ENCODE measurements at regions not wholly inside any gene's neighbourhood (a gene's known extent, or its start where the extent isn't known, plus 50 kb on each side); places are given as distances from the start of the nearest gene placed in this dataset.
A peak's percentile ranks its signal among the peaks of the same experiment; 100 is the strongest.

DNA sequence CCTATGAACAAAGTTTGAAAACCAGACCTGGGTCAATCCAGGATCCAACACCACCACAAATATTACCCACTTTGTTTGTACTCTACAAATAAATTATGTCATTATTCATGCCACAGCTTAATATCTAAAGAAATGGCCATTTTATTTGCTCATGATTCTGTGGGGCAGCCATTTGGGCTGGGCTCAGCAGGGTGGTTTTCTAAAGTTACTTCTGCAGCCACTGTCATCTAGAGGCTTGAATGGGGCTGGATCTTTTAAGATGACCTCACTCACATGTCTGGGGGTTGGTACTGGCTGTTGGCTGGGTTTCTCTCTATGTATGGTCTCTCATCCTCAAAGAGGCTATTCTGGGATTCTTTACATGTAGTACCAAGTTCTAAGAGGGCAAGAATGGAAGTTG is 96.2 kb downstream of the VCPKMT start:
- no peaks in the 10 kb centered on the region for H3K36me3 Mint-ChIP-seq (ENCODE audit: low read depth)
- peaks cover 8% of the 10 kb centered on the region for H3K9me3 Mint-ChIP-seq
- H3K4me3 ChIP-seq, result no peak overlapping the region
- H3K4me1 Mint-ChIP-seq, result peaks cover 8% of the 10 kb centered on the region; the same call in 2 of the 3 replicates
- H3K4me1 ChIP-seq (ENCODE audit: insufficient read depth), result no peaks in the 10 kb centered on the region
- H3K79me2 ChIP-seq (replicated peaks; ENCODE audit: insufficient read depth), result no peaks in the 10 kb centered on the region
- H4K20me1 ChIP-seq (replicated peaks; ENCODE audit: insufficient read depth), result no peaks in the 10 kb centered on the region
- peaks cover 6% of the 10 kb centered on the region for H3K27me3 Mint-ChIP-seq (ENCODE audit: insufficient read depth, low read depth, poor library complexity)
- H3K27ac Mint-ChIP-seq, result no peak overlapping the region
- ATAC-seq, result no peak
- no peak overlapping the region for H3K27ac ChIP-seq (ENCODE audit: low read depth)
- no peaks in the 10 kb centered on the region for H3F3A ChIP-seq (replicated peaks; ENCODE audit: low read depth)
- no peaks in the 10 kb centered on the region for H3K36me3 ChIP-seq (ENCODE audit: insufficient read depth)
- TF ChIP-seq STAT1 (IDR thresholded peaks at IDR 0.05; ENCODE audit: unreplicated experiment) (no peak), ZNF331 (CRISPR knock-in tag; IDR thresholded peaks at IDR 0.05; ENCODE audit: low read depth) (peak; percentile 96), EZH2 (IDR thresholded peaks at IDR 0.05; ENCODE audit: low read depth, unreplicated experiment) (no peak), JUNB (IDR thresholded peaks at IDR 0.05; ENCODE audit: unreplicated experiment) (no peak), EZH2phosphoT487 (IDR thresholded peaks at IDR 0.05; ENCODE audit: unreplicated experiment) (no peak)
- TF ChIP-seq, protein P1, sequence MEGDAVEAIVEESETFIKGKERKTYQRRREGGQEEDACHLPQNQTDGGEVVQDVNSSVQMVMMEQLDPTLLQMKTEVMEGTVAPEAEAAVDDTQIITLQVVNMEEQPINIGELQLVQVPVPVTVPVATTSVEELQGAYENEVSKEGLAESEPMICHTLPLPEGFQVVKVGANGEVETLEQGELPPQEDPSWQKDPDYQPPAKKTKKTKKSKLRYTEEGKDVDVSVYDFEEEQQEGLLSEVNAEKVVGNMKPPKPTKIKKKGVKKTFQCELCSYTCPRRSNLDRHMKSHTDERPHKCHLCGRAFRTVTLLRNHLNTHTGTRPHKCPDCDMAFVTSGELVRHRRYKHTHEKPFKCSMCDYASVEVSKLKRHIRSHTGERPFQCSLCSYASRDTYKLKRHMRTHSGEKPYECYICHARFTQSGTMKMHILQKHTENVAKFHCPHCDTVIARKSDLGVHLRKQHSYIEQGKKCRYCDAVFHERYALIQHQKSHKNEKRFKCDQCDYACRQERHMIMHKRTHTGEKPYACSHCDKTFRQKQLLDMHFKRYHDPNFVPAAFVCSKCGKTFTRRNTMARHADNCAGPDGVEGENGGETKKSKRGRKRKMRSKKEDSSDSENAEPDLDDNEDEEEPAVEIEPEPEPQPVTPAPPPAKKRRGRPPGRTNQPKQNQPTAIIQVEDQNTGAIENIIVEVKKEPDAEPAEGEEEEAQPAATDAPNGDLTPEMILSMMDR (conservative IDR thresholded peaks at IDR 0.05; ENCODE audit: low read depth in 2 of 2), result no peak
- TF ChIP-seq, protein P2, sequence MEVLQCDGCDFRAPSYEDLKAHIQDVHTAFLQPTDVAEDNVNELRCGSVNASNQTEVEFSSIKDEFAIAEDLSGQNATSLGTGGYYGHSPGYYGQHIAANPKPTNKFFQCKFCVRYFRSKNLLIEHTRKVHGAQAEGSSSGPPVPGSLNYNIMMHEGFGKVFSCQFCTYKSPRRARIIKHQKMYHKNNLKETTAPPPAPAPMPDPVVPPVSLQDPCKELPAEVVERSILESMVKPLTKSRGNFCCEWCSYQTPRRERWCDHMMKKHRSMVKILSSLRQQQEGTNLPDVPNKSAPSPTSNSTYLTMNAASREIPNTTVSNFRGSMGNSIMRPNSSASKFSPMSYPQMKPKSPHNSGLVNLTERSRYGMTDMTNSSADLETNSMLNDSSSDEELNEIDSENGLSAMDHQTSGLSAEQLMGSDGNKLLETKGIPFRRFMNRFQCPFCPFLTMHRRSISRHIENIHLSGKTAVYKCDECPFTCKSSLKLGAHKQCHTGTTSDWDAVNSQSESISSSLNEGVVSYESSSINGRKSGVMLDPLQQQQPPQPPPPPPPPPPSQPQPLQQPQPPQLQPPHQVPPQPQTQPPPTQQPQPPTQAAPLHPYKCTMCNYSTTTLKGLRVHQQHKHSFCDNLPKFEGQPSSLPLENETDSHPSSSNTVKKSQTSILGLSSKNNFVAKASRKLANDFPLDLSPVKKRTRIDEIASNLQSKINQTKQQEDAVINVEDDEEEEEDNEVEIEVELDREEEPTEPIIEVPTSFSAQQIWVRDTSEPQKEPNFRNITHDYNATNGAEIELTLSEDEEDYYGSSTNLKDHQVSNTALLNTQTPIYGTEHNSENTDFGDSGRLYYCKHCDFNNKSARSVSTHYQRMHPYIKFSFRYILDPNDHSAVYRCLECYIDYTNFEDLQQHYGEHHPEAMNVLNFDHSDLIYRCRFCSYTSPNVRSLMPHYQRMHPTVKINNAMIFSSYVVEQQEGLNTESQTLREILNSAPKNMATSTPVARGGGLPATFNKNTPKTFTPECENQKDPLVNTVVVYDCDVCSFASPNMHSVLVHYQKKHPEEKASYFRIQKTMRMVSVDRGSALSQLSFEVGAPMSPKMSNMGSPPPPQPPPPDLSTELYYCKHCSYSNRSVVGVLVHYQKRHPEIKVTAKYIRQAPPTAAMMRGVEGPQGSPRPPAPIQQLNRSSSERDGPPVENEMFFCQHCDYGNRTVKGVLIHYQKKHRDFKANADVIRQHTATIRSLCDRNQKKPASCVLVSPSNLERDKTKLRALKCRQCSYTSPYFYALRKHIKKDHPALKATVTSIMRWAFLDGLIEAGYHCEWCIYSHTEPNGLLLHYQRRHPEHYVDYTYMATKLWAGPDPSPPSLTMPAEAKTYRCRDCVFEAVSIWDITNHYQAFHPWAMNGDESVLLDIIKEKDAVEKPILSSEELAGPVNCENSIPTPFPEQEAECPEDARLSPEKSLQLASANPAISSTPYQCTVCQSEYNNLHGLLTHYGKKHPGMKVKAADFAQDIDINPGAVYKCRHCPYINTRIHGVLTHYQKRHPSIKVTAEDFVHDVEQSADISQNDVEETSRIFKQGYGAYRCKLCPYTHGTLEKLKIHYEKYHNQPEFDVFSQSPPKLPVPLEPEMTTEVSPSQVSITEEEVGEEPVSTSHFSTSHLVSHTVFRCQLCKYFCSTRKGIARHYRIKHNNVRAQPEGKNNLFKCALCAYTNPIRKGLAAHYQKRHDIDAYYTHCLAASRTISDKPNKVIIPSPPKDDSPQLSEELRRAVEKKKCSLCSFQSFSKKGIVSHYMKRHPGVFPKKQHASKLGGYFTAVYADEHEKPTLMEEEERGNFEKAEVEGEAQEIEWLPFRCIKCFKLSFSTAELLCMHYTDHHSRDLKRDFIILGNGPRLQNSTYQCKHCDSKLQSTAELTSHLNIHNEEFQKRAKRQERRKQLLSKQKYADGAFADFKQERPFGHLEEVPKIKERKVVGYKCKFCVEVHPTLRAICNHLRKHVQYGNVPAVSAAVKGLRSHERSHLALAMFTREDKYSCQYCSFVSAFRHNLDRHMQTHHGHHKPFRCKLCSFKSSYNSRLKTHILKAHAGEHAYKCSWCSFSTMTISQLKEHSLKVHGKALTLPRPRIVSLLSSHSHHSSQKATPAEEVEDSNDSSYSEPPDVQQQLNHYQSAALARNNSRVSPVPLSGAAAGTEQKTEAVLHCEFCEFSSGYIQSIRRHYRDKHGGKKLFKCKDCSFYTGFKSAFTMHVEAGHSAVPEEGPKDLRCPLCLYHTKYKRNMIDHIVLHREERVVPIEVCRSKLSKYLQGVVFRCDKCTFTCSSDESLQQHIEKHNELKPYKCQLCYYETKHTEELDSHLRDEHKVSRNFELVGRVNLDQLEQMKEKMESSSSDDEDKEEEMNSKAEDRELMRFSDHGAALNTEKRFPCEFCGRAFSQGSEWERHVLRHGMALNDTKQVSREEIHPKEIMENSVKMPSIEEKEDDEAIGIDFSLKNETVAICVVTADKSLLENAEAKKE (CRISPR knock-in tag; IDR thresholded peaks at IDR 0.05), result no peak
- no peak overlapping the region for H3K4me2 ChIP-seq
- no peak overlapping the region for H3K4me3 Mint-ChIP-seq
- no peak overlapping the region for H2AFZ ChIP-seq
- no peak for DNase-seq (ENCODE audit: low spot score)
- peaks cover 6% of the 10 kb centered on the region; the same call in 1 of the 2 replicates for H3K9me2 ChIP-seq (ENCODE audit: insufficient read depth)
- no peaks in the 10 kb centered on the region for H3K27me3 ChIP-seq (ENCODE audit: insufficient read depth)

Measured in GM23338 (cell line).